H1 (cell line): ENCODE measurements at regions not wholly inside any gene's neighbourhood (a gene's known extent, or its start where the extent isn't known, plus 50 kb on each side); places are given as distances from the start of the nearest gene placed in this dataset.

Experiments used
- HDAC6 ChIP-seq: IDR thresholded peaks from one replicate; pipeline ENCODE4 v1.7.1; 2012; ENCODE audit warnings: low read depth, mild to moderate bottlenecking, inconsistent platforms, low read length, moderate library complexity
- RFX5 ChIP-seq: IDR thresholded peaks from 2 replicates; pipeline ENCODE4 v1.6.1; 2011; ENCODE audit warnings: low read depth, low read length, improper control_type of control experiment, borderline replicate concordance

DNA sequence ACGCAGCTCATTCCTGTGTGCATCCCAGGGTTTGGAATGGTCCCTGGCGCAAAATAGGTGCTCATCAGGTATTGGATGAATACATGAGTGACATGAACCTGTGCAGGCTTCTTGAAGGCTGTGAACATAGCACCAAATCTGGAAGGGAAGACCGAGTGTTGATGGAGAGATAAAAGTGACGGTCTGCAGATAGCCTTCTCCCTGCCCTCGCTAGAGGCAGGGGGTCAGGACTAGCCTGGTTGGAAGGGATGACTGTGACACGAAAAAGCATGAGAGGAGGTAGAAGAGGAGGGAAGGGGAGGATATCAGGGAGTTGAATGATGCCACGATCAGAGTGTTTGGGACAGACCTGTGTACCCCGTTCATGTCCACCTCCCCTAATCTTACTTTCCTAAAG, 267.1 kb downstream of the XXYLT1 start (continued):
- TF ChIP-seq HDAC6 = no peak
- TF ChIP-seq RFX5 = no peak
